ENCODE measurements at regions not wholly inside any gene's neighbourhood (a gene's known extent, or its start where the extent isn't known, plus 50 kb on each side); places are given as distances from the start of the nearest gene placed in this dataset.

- TF ChIP-seq CTCF (IDR thresholded peaks at IDR 0.05; ENCODE audit: borderline replicate concordance, control extremely low read depth, extremely low read depth, insufficient read depth, missing control alignments): no peak
- DNase-seq (ENCODE audit: low spot score): no peak
- in situ Hi-C loops (cut with MboI; ENCODE audit: low sequenced_read_pairs, unreplicated experiment): no loop called here
These were observed 285.1 kb upstream of the MMADHC start for GRCh38 chr2:149872638-149873150.

- no peak for TF ChIP-seq CTCF (IDR thresholded peaks at IDR 0.05; ENCODE audit: borderline replicate concordance, control extremely low read depth, extremely low read depth, insufficient read depth, missing control alignments)
- no peak for DNase-seq (ENCODE audit: low spot score)
- in situ Hi-C loops (cut with MboI; ENCODE audit: low sequenced_read_pairs, unreplicated experiment): no loop called here
These were observed 284.5 kb upstream of the MMADHC start for GRCh38 chr2:149872041-149872440.

GRCh38 chr2:149871091-149871885 lies 283.7 kb upstream of the MMADHC start:
- DNase-seq (ENCODE audit: low spot score): no peak
- in situ Hi-C loops (cut with MboI; ENCODE audit: low sequenced_read_pairs, unreplicated experiment): no loop called here
- no peak for TF ChIP-seq CTCF (IDR thresholded peaks at IDR 0.05; ENCODE audit: borderline replicate concordance, control extremely low read depth, extremely low read depth, insufficient read depth, missing control alignments)

GRCh38 chr2:149863227-149863626 lies 275.7 kb upstream of the MMADHC start:
- in situ Hi-C loops (cut with MboI; ENCODE audit: low sequenced_read_pairs, unreplicated experiment): no loop called here
- TF ChIP-seq CTCF (IDR thresholded peaks at IDR 0.05; ENCODE audit: borderline replicate concordance, control extremely low read depth, extremely low read depth, insufficient read depth, missing control alignments): no peak
- DNase-seq (ENCODE audit: low spot score): no peak

- no peak for TF ChIP-seq CTCF (IDR thresholded peaks at IDR 0.05; ENCODE audit: borderline replicate concordance, control extremely low read depth, extremely low read depth, insufficient read depth, missing control alignments)
- in situ Hi-C loops (cut with MboI; ENCODE audit: low sequenced_read_pairs, unreplicated experiment): no loop called here
- DNase-seq (ENCODE audit: low spot score): no peak
These were observed 273.5 kb upstream of the MMADHC start for GRCh38 chr2:149861034-149861433.

- DNase-seq (ENCODE audit: low spot score): no peak
- TF ChIP-seq CTCF (IDR thresholded peaks at IDR 0.05; ENCODE audit: borderline replicate concordance, control extremely low read depth, extremely low read depth, insufficient read depth, missing control alignments): no peak
- in situ Hi-C loops (cut with MboI; ENCODE audit: low sequenced_read_pairs, unreplicated experiment): no loop called here
These were observed 272.8 kb upstream of the MMADHC start for GRCh38 chr2:149860276-149860921.
